Left lobe of liver (tissue), 2 donors: ENCODE measurements at regions not wholly inside any gene's neighbourhood (a gene's known extent, or its start where the extent isn't known, plus 50 kb on each side); places are given as distances from the start of the nearest gene placed in this dataset.

Experiments
- ATAC-seq: fragments of 200-7000 bp; cut with Tn5 transposase; one replicate; pipeline ENCODE4 v1.9.1; 2020; ENCODE audit warnings: mild to moderate bottlenecking, moderate library complexity
- DNase-seq: peaks from one replicate; pipeline ENCODE4 v3.0.0-alpha.2; 2020; ENCODE audit warnings: low spot score
- donor health status: DM: no; HTN: no; CAD: no; lungs with moderate emphysema.
- donor health status: DM: no; HTN: yes; CAD: no.

GRCh38 chr4:31045724-31046318, 325.7 kb downstream of the PCDH7 start:
- no peak for DNase-seq
- peak; percentile 36 for ATAC-seq

DNA sequence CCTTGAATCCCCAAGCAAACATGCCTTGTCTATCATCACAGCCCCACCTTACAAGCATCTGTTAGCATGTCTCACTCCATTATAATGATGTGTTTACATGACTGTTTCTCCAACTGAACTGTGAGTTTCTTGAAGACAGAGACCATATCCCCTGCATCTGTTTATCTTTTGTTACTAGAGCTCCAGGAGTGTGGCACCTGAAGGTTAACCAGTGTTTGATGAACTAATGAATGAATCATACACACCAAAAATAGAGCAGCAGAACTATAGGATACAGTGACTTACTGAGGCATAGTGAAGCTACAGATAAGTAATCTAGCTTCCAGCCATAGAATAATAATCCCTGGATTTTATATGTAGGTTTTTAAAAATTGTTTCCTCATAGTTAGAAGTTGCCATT, 331.0 kb downstream of the PCDH7 start:
- DNase-seq (no peak), ATAC-seq (no peak)

DNA sequence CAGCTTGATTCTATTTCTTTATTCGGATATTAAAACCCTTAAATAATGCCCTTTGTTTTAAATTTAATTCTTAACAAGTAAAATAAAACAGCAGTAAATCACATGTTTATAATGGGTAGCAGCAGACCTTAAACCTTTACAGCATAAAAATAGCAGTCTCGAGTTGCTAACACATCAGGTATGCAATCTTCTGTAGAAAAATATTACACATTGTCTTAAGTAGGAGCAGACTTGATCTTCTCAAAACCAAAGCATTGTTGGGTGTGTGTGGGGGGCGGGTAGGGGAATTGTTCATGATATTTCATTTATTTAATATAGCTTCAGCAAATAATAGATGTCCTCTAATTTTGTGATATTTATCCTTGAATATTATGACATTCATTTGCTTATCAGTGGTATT, 331.4 kb downstream of the PCDH7 start:
- no peak for ATAC-seq
- no peak for DNase-seq

DNA sequence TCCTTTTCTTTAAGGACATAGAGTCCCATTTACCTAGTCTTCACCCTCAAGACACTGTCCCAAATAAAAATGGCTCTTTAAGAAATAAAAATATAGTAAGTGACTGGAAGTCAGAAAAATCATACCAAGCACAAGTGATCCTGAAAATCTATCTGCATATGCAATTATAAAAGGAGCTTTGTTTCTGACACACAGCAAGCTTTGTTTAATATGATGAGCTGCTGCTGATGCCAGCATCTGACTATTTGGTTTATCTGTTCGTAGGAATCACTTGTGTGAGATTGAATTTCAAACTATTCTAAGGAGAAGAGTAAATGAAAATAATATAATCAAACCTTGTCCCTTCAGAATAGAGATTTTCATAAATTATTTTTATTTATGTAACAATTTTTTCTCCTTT, 332.4 kb downstream of the PCDH7 start:
- no peak for DNase-seq
- no peak for ATAC-seq

DNA sequence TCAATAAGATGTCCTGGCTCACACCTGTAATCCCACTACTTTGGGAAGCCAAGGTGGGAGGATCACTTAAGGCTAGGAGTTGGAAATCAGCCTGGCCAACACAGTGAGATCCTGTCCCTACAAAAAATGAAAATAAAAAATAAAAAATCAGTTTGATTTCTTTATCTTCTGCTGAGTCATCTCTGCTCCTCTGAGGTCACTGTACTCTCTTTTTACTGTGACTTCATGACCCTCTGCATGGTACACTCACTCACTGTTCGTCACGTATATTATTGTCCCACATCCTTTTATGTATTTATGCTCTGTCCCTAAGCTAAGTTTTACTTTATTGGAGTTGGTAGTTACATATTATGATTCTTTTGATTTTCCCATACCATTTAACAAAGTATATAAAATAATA, 333.3 kb downstream of the PCDH7 start:
- no peak for DNase-seq
- ATAC-seq, result no peak

- ATAC-seq, result no peak
- no peak for DNase-seq
Observed at GRCh38 chr4:31054295-31054694, 334.1 kb downstream of the PCDH7 start.

GRCh38 chr4:31058656-31059055, 338.5 kb downstream of the PCDH7 start:
- no peak for DNase-seq
- ATAC-seq, result no peak

- DNase-seq, result no peak
- ATAC-seq, result no peak
Observed at GRCh38 chr4:31059753-31060522, 339.8 kb downstream of the PCDH7 start.

GRCh38 chr4:31065086-31065485, 344.9 kb downstream of the PCDH7 start:
- ATAC-seq (no peak), DNase-seq (no peak)

- ATAC-seq (no peak), DNase-seq (no peak)
Observed at GRCh38 chr4:31068257-31069075, 348.3 kb downstream of the PCDH7 start.

GRCh38 chr4:31069151-31069550, 349.0 kb downstream of the PCDH7 start:
- ATAC-seq, result no peak
- DNase-seq, result no peak

GRCh38 chr4:31071508-31072486, 351.6 kb downstream of the PCDH7 start:
- DNase-seq (no peak), ATAC-seq (no peak)

- no peak for DNase-seq
- ATAC-seq, result no peak
Observed at GRCh38 chr4:31075969-31076368, 355.8 kb downstream of the PCDH7 start.

DNA sequence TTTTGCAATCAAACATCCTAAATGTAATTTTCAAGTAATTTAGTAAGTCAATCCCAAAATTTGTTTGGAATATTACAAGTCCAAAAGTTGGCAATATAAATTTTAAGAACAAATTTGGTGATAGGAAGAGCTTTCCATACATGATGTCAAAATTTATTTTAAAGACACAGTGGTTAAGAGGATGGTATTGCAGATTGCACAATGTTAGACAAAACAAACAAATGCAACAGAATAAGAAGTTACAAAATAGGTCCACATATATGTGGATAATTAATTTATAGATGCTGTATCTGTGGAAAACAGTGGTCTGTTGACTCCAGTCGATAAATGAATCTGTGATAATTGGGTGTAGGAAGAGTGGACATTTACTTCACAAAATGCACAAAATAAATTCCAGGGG, 358.5 kb downstream of the PCDH7 start:
- no peak for ATAC-seq
- no peak for DNase-seq

- no peak for ATAC-seq
Observed at GRCh38 chr4:31080887-31081286, 360.7 kb downstream of the PCDH7 start.

DNA sequence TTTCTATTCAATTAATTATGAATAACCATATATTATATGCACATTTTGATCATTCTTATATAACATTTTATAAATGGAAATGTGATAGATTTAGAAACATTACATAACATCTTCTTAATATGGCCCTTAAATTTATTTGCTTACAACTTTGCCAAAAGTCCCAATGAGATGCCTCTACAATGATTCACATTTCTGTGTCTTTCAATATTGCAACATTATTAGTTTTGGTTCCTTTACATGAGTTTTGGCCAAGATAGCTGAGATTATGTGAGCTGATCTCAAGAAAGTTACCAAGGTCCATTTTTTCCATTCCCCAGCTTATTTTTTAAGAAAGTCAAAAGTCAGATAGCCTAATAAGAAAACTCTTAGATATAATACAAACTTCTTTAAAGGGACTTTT, 361.2 kb downstream of the PCDH7 start:
- DNase-seq, result no peak
- ATAC-seq, result no peak

More at GRCh38 chr4:31080887-31081286, 360.7 kb downstream of the PCDH7 start:
- DNase-seq, result no peak

DNA sequence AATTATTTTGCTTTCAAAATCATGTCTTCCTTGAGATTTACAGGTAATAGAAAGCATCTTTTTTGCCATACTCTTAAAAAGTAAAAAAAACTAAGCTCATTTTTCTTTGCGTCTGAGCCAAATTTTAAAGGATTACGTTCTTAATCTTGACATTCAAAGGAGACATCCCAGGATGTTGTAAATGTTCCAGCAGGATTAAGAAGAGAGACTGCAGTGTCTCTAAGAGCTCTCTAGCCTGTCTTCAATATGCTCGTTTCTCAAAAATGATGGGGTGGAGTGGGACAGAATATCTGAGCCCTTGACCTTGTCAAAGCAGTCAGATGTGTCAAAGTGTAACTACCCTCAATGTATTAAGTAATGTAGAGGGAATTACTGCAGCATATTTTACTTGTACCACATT, 363.3 kb downstream of the PCDH7 start:
- no peak for ATAC-seq
- no peak for DNase-seq

DNA sequence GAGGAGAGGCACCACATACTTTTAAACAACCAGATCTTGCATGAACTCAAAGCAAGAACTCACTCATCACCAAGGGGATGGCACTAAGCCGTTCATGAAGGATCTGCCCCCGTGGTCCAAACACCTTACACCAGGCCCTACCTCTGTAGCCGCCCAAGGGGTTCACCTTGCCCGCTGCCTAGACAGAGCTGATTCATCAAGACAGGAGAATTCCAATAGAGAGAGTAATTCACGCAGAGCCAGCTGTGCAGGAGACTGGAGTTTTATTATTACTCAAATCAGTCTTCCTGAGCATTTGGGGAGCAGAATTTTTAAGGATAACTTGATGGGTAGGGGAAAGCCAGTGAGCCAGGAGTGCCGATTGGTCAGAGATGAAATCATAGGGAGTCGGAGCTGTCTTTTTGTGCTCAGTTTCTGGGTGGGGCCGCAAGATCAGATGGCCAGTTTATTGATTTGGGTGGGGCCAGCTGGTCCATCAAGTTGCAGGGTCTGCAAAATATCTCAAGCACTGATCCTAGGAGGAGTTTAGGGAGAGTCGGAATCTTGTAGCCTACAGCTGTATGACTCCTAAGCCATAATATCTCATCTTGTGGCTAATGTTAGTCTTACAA, 364.7 kb downstream of the PCDH7 start:
- ATAC-seq, result no peak
- DNase-seq, result peak; percentile 34

GRCh38 chr4:31085689-31086088, 365.5 kb downstream of the PCDH7 start:
- DNase-seq (no peak), ATAC-seq (no peak)

DNA sequence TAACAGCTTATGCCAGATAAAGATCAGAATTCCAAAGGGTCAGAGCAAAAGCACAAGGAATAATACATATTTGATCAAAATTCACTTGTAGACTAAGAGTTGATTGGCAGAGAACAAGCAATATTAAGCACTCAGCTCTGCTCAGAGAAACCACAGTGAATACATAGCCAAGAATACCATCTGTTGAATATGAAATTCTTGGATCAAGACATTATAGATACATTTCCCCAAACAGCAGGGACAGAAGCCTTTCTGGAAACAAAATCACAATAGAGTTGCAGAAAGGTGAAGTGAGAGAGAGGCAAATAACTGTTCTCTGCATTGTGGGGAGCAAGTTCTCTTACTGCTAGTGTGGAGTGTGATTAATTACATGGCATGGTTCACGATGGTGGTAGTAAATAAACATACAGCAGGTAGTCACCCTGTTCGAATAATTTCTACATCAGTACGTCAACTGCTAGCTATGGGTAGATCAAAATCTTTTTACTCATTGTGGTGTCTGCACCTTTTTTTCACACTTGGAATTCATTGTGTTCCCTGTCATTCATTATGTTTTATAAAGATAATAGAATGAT, 366.7 kb downstream of the PCDH7 start:
- no peak for ATAC-seq
- no peak for DNase-seq
